HG03521 (cell line): ENCODE measurements at regions not wholly inside any gene's neighbourhood (a gene's known extent, or its start where the extent isn't known, plus 50 kb on each side); places are given as distances from the start of the nearest gene placed in this dataset.
"Not testable (repeated sequence)": the region's sequence is repeated elsewhere in the genome, so short reads cannot be mapped to it uniquely, and the experiment has no call there.

Source experiments
- ATAC-seq: cut with Tn5 transposase; IDR thresholded peaks from one replicate; pipeline ENCODE4 v1.9.1; 2021; ENCODE audit warnings: mild to moderate bottlenecking, moderate library complexity; ENCODE audit not compliant: unreplicated experiment

DNA sequence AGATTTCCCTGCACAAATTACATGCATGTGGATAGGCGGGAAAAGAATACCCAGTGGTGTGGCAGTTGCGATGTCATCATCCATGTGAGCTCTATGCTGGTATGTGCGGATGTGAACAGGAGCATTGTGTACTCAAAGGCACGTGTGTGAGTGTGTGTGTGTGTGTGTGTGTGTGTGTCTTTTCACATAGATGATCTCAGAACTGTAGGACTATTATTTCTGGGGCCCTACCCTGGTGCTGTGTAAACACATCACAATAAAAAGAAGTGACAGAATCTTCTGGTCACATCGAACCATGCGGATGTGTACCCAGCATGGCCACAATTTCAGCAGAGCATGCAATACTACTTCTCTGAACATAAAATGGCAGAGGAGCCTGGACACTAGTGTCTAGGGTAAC is 624.8 kb downstream of the MID1IP1 start:
- no peak for ATAC-seq

DNA sequence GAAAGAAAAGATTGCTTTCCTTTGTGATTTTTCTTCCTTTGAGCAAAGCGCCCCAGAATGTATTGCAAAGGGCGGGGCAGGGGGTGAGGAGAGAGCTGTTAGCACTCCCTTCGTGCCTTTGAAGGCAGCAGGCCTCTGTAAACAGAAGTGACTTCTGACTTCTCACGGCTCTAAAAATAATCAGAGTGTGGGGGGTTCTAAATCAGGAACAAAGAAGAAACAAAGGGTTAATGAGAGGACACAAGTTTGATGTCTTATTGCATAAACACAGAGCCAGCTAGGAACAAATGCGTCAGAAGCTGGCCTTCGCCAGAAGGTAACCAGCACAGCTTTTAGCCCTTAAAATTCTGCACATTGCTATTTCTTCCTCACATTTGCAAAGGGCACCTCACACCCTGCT is 626.2 kb downstream of the MID1IP1 start:
- ATAC-seq: no peak

DNA sequence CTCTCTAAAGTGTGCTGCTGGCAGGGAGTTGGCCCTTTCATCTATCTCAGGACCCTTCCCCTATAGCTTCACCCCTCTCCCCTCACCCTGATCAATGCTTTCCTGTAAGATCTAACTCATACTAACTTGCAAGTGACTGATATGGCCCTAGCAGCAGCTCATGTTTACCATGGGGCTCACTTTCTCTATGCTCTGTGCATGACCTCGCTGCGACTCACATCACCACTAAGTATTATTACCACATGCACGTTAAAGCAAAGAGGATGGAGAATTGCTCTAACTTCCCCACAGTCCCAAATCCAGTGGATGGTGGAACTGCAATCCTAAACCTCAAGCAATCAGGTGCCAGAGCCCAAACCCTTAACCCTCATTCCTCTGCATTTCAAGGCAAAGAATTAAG is 626.6 kb downstream of the MID1IP1 start:
- no peak for ATAC-seq

- ATAC-seq: no peak
These were observed 629.3 kb downstream of the MID1IP1 start for GRCh38 chrX:39430551-39430950.

DNA sequence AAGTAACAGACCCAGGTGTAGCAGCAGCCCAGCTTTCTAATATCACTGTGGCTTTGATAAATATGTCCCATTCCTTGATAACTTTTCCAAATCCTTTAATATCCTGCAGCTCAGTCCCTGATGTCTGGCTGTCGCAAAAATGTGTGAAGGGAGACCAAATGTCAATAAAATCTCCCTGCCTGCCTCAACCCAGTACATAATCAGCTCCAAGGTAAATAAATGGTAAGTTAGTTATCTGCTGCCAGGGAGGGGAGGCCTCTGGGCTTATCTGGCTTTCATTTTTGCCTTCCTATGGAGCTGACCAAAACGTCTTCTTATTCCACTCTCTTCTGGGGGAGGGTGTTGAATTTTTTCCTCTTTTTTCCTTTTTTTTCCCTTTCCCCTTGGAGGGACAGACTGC is 630.6 kb downstream of the MID1IP1 start:
- ATAC-seq: no peak

- ATAC-seq: not testable (repeated sequence)
These were observed 633.4 kb downstream of the MID1IP1 start for GRCh38 chrX:39434671-39435070.

GRCh38 chrX:39436538-39436937 is 635.3 kb downstream of the MID1IP1 start:
- ATAC-seq: not testable (repeated sequence)

DNA sequence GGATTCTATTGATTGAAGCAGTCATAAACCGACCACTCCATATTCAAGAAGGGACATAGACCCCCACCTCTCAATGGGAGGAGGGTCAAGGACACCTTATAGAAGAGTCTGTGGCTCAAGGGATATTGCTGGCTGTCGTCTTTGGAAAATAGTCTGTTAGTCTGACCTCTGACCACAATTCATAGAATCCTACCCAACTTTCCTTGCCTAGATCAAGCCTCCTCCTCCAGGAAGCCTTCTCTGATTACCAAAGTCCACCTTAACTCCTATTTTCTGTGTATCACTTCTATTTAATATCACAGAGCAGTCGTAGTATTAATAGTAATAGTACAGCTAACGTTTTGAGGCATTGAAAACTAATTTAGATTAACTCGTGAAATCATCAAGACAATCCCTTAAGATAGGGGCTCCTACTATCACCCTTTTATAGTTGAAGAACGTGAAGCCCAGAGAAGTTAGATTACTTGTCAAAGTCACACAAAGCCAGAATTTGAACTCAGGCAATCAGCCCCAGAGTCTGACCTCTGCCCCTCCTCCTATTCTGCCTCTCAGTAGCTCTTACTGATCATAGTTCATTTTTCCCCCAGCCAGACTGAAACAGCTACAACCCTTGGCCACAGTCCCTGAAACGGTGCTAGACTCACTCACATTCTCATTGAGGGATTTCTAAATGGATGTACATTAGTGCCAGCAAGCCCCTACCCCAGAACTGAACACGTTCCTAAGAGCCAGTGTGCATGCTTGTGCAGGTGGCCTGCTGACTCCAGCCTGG is 636.6 kb downstream of the MID1IP1 start:
- no peak for ATAC-seq

- ATAC-seq: no peak
These were observed 637.6 kb downstream of the MID1IP1 start for GRCh38 chrX:39438603-39439602.

DNA sequence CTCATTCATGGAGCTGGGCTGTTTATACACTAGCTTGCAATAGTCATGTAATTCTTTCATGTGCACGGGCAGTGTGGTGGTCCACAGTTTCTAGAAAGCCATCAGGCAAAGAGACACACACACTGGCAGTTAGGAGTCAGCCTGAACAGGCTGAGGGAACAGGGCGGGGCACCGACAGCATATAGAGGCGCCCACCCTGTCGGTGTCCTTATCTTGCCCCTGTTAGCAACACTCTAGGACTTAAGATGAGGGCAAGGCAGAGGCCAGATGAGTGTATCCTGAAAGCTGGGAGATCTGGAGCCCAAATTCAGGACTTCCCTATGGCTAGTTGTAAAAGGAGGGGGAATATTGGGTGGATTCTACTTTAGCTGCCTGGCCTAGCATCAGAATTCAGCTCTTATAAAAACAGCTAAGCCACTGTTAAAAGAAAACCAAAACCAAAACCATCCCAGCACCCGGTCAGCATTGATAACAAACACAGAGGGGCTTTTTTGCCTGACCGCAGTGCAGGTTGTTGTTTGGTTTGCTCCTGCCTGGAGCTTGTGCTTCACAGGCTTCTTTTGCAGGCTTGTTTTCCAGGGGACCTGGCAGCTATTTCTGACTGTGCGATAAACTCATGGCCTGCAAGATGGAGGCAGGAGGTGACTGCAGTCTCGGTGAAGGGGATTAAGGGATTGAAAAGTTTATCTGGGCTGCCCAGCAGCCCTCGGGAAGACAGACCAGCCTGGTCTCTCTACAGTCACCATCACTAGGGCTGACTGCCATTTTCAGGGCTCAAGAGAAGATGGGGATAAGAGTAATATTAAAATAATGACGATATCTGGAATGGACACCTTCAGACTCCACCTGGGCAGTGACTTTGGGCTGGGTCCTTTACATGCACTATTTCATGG is 638.9 kb downstream of the MID1IP1 start:
- ATAC-seq: peak; percentile 56

- no peak for ATAC-seq
These were observed 639.6 kb downstream of the MID1IP1 start for GRCh38 chrX:39440799-39441284.

GRCh38 chrX:39442332-39442731 is 641.1 kb downstream of the MID1IP1 start:
- ATAC-seq: no peak

DNA sequence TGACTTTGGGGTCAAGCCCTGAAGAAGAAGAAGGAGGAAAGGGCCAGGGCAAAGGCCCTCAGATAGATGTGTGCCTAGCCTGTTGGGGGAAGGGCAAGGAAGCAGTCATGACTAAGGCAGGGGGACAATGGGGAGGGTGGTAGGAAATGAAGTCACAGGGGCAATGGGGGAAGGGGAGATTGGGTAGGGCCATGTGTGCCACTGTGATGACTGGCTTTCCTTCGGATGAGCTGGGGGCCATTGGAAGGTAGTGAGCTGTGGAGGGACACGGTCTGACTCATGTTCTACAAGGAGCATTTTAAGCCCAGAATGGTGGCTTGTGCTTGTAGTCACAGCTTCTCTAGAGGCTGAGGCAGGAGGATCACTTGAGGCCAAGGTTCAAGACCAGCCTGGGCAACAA is 642.0 kb downstream of the MID1IP1 start:
- ATAC-seq: no peak

DNA sequence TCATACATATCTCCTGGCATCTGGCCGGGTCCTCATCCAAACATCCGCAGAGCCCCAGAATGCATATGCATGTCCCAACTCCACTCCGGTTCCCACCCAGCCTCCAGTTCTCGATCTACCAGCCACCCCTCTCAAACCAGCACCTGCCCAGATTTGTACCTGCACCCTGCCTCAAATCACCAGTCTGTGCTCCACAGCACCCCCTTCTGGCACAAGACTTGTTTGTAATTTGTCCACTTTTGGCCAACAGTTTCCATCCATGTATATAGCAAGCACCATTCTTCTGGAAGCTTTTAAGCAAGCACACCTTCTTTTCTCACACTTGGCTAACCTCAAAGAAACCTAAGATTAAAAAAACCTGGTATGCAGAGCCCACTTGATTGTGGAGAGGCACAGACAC is 644.1 kb downstream of the MID1IP1 start:
- ATAC-seq: no peak

DNA sequence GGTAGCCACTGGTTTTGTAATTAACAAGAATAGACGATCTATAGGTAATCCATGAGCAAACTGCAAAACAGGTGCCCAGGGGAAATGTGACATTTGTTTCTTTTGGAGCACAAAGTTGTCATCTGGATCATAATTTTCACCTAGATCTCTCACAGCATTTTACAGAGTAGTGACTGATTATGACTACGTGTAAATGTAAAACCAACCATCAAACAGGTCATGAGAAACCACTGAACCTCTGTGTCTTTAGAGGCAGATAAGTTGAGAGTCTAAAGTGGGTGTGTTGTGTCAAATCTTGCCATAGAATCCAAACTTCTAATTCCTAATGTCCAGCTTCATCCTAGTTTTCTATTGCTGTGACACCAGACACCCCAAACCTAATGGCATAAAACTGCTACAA is 648.1 kb downstream of the MID1IP1 start:
- no peak for ATAC-seq

- no peak for ATAC-seq
These were observed 647.4 kb downstream of the BCOR start for GRCh38 chrX:39450234-39450977.

- no peak for ATAC-seq
These were observed 646.7 kb downstream of the BCOR start for GRCh38 chrX:39451046-39451445.

- no peak for ATAC-seq
These were observed 645.4 kb downstream of the BCOR start for GRCh38 chrX:39452401-39452800.

- no peak for ATAC-seq
These were observed 643.7 kb downstream of the BCOR start for GRCh38 chrX:39453889-39454621.
